Fibroblast of skin of scalp (primary cell): ENCODE measurements at regions not wholly inside any gene's neighbourhood (a gene's known extent, or its start where the extent isn't known, plus 50 kb on each side); places are given as distances from the start of the nearest gene placed in this dataset.
"Not testable (repeated sequence)": the region's sequence is repeated elsewhere in the genome, so short reads cannot be mapped to it uniquely, and the experiment has no call there.

Experiments
- DNase-seq: peaks from one replicate; pipeline ENCODE4 v3.0.0-alpha.2; 2013

DNA sequence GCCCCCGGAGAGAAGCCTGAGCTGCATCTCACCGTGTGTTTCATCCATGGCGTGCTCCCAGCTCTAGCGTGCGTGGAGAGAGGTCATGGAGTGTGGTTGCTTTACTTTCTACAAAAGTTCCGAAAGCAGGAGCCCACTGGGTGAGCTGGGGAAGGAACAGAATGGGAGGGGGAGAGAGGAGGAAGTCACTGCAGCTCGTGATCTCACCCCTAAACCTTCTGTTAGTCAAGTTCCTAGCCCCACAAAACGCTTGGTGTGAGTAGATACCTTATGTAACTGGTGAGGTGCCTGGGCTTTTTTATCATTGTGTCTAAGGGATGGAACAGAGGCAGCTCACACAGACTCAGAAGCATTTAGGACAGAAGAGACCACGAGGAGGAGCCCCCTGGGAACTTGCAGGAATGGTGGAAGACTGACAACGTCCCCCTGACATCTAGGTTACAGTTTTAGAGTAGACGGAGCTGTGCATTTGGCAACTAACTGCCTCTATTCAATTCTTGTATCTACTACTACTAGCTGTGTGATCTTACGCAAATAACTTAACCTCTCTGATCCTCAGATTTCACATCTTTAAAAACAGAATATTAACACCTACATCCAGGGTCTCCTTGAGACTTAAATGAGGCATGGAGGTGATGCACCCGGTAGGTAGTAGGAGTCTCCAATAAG is 123.3 kb downstream of the ARL4C start:
- DNase-seq: no peak

DNA sequence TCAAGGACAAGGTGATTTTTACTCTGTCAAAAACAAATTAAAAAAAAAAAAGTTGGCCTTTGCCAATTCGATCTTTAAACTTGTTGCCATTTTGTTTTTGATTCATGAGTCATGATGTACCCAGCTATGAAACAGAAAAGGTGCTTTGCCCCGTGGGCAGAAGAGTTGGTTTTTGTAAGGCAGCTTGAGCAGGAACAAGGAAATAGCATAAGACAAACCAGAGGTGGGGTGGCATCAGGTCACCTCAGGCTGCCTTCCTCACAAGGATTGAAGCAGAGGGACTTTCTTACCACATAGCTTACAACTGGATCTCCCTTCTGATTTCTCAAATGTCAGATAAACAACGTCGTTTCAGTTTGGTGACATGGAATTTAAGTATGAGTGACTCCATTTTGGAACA is 123.8 kb downstream of the ARL4C start:
- no peak for DNase-seq

DNA sequence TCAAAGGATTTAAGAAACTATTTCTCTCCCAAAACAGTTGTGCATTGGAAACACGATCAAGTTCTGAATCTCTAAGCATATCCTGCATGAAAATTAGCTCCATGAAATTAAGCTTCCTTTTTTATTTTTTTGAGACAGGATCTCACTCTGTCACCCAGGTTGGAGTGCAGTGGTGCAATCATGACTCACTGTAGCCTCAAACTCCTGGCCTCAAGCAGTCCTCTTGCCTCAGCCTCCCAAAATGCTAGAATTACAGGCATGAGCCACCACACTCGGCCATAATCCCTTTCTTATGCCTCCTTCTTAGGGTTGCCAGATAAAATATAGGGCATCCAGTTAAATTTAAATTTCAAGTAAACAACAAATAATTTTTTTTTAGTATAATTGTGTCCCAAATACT is 124.4 kb downstream of the ARL4C start:
- no peak for DNase-seq

DNA sequence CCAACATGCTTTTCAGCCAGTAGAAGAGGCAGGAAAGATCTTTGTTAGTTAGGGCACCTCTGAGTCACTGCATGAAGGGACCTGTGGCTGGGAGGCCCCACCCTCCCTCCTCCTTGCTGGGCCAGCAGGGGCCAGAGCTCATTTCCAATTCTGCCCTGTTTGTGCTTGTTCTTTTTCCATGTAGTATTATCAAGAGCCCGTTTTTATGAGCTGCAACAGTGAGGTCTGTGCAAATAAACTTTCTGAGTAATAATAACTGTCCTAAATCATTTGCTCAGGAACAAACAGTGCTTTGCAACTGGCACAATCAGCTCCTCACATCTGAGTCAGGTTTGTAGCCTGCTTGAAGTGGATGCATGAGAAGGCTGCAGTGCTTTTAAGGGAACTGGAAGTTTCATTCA is 128.0 kb downstream of the ARL4C start:
- DNase-seq: no peak

DNA sequence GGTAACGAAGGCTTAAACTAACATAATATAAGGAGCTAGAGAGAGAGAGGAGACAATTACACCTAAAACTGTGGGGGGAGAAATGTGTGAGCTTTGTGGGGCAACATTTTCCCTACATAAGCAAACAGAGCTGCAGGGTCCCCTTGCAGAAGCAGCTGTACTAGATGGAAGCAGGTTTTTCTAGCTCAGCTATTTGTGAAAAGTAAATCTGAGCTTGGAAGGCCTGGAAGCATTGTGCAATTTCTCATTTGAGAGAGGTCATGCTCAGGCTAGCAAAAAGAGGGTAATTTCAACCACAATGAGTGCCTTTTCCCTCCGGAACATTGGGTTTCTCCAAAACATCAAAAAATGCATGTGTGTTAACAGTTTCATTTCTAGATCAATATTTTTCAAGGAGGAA is 130.0 kb downstream of the ARL4C start:
- no peak for DNase-seq

DNA sequence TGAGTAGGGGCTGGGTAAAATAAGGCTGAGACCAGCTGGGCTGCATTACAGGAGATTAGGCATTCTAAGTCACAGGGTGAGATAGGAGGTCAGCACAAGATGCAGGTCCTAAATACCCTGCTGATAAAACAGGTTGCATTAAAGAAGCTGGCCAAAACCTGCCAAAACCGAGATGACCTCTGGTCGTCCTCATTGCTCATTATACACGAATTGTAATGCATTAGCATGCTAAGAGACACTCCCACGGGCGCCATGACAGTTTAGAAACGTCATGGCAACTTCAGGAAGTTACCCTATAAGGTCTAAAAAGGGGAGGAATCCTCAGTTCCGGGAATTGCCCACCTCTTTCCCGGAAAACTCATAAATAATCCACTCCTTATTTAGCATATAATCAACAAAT is 132.2 kb downstream of the ARL4C start:
- no peak for DNase-seq

DNA sequence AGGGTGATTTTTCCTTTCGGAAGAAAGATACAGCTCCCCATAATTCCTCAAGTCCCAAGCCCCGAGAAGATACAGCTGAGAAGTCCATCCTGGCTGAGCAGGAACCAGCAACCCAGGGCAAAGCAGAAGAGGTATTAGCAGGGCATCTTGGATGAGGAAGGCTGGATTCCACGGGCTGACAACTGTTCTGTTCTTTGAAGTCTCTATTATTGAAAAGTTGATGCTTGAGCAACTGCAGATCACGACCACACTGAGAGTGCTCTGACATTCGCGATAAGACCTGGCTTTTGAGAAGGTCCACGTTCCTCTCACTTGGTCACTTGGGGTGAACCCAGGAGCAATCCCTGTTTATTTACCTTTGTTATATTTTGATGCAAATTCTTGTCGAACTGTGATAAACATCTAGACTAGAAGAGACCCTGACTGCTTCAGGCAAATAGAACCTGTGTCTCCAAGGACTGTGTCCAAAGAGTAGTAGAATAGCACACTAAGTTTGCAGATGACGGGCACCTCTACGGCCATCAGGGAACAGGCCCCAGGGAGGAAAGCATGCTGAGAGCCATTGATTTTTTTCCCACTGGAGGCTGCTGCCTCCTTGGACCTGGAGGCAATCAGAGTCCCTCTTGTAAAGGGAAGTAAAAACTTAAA is 133.1 kb downstream of the ARL4C start:
- no peak for DNase-seq

DNA sequence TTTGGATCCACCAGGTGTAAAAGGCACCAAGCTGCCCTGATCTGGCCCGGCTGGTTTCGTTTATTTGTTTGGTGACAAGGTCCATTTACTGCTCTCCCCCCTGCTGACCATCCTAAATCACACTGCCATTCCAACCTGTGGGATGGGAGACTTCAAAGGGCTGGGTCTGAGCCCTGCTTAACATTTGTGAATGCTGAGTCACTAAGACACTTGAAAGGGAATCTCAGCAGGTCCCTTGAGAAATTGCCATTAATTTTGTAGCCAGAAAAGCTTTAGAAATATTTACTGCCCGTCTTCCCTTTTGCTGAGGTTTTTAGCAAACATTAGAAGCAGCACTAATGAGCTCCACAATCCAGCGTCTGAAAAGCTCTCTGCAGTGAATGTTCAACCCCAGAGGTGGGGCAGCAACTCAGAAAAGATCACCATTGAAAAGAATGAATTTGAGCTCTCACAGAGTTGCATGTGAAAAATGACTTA is 133.8 kb downstream of the ARL4C start:
- peak; percentile 67 for DNase-seq

DNA sequence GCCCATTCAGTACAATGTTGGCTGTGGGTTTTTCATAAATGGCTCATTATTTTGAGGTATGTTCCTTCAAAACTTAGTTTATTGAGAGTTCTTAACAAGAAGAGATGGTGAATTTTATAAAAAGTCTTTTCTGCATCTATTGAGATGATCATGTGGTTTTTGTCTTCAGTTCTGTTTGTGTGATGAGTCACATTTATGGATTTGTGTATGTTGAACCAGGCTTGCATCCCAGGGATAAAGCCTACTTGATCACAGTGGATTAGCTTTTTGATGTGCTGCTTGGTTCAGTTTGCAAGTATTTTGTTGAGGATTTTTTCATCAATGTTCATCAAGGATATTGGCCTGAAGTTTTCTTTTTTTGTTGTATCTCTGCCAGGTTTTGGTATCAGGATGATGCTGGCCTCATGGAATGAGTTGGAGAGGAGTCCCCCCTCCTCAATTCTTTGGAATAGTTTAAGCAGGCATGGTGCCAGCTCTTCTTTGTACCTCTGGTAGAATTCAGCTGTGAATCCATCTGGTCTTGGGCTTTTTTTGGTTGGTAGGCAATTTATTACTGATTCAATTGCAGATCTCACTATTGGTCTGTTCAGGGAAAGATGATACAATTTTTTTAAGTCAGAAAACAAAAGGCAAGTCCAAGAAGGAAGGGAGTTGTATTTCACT is 136.4 kb downstream of the ARL4C start:
- DNase-seq: peak; percentile 78

DNA sequence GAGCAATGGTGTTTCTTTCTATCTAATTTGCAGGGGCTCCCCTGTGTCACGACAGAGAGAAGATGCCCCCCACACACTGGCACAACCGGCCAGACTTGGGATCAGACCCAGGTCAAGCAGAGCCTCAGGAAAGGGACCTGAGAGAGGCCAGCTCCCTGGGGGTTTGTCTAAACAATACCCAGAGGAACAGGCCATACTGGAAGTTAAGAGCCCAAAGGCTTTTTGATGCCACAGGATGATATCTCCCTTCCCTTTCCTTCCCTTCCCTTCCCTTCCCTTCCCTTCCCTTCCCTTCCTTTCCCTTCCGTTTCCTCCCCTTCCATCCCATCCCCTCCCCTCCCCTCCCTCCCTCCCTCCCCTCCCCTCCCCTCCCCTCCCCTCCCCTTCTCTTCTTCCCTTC is 139.2 kb downstream of the ARL4C start:
- no peak for DNase-seq

DNA sequence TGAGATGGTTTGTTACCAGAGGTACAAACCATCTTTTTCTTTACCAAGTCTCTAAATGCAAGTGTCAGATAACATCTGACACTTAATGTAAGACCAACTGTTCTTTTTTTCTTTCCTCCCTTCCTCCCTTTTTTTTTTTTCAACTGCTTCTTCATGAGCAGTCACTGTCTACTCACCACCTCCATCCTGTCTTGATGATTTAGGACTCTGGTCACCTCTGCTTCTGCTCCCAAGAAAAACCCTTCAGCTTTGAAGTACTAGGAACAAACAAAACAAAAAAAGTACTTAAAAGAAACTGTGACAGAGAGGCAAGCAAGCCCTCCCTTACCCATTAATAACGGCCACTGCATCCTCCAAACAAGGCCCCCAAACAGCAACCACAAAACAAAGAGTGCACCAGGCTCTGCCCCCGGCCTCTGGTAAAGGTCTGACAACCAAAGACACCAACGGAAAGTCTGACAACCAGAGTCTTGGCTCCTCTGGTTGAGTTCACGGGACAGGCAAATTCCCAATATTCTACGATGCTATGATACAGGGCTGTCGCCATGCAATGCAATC is 141.0 kb downstream of the ARL4C start:
- no peak for DNase-seq

DNA sequence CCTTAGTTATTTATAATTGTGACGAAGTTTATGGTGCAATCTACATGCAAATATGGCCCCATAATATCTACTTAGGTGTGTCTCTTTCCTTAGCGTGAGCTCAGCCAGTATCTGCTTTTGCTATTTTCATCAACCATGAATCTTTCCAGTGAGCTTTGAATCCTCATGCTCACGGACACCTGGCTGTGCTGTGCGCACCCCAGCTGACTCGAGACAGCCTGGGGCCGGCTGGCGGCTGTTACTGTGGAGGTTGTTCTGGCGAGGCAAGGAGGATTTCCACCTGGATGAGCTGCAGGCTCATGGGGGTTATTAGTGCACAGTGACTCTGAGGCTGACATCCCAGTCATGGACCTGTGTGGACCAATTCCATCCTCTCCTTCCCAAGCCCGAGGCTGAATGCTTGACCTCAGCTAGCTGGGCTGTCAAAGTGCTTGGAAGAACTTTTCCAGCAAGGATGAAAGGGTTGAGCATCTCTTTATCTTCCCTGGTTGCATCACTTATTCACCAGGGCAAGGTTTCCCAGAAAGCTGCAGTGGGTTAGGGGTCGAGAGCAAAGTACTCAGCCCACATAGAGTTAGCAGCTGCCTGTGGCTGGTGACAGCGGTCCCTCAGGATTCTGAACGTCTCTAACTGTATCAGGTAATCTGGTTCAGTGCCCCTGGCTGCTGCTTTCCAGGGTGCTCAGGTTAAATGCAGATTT is 141.7 kb downstream of the ARL4C start:
- DNase-seq: no peak

DNA sequence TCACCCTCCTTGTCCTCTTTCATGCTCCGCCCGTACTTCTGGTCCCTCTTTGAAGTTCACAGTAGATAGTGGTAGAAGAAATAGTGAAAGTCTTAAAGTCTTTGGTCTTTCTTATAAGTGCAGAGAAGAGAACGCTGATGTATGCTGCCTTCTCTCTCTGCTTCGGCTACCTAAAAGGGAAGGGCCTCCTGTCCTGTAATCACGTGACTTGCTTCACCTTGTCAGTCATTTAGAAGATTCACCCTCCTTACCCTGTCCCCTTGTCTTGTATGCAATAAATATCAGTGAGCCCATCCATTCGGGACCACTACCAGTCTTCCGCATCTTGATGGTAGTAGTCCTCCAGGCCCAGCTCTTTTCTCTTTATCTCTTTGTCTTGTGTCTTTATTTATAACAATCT is 144.6 kb downstream of the ARL4C start:
- no peak for DNase-seq

DNA sequence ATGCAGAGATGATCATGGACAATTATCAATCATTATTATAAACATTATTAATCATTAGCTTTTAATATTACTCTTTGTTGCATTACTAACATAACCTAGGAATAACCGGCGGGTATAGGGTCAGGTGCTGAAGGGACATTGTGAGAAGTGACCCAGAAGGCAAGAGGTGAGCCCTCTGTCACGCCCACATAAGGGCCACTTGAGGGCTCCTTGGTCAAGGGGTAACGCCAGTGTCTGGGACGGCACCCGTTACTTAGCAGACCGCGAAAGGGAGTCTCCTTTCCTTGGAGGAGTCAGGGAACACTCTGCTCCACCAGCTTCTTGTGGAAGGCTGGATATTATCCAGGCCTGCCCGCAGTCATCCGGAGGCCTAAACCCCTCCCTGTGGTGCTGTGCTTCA is 145.0 kb downstream of the ARL4C start:
- DNase-seq: not testable (repeated sequence)

DNA sequence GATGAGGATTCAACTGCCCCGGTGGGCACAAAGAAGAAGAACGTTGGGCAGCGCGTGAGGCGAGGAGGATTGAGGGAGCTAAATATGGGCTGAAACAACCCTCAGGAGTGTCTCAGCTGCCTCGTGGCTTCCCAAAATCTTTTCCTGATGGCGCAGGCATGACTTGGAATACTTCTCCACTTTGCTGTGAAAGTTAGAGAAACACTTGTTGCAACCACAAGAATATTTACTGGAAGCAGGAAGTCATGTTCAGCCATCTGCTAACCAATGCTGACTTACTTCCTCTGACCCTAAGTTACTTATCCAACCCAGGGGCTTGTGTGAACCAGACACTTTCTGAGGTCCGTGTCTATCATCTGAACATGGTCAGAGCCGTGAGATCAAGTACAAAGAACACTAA is 148.8 kb downstream of the ARL4C start:
- peak; percentile 46 for DNase-seq

DNA sequence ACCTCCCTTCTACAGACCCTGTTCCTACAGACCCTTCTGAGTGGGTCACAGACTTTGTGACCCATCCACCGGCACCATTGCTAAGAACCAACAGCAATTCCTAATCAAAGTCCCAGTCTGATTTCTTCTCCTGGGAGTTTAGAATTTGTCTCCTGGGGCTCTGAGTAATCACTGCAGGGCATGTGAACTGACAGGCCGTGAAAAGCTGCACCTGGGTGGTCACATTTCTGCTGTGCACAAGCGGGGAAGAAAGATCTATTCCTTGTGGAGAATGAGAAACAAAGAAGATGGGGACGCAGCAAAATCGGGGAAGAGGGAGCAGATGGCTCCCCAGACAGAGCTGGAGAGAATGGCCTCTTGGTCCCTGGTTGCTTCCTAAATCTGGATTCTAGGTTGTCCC is 151.0 kb downstream of the ARL4C start:
- no peak for DNase-seq

DNA sequence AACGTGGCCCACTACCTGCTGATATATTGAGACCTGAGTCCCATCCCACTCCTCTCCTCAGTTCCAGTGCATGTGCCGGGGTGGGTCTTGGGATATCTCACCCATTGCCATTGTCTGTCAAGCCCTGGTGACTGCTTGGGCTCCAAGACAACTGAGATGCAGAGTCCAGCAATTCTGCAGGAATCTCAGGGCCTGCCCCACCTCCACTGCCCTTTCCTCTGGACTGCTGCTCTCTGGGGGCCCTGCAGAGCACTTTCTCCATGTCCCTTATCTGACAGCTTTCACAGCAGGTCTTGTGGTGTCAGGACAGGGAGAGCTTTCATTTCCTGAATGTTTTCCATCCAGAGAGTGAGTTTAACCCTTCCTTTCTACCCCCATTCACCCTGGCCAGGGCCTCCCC is 152.9 kb downstream of the ARL4C start:
- DNase-seq: no peak

DNA sequence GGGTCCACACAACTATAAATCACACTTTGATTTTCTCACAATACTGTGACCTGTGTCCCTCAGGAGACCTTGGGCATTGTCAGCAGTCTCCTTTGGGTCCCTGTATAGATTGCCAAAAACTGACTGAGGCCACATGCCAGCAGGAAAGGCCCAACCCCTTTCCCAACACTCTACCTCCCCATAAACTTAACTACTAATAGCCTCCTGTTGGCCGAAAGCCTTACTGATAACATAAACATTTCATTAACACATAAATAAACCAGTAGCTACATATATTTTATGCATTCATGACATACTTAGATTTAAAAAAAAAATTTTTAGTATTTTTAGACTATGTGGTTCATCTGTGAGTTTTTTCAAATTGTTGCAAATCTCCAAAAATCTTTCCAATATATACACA is 153.5 kb downstream of the ARL4C start:
- DNase-seq: no peak

DNA sequence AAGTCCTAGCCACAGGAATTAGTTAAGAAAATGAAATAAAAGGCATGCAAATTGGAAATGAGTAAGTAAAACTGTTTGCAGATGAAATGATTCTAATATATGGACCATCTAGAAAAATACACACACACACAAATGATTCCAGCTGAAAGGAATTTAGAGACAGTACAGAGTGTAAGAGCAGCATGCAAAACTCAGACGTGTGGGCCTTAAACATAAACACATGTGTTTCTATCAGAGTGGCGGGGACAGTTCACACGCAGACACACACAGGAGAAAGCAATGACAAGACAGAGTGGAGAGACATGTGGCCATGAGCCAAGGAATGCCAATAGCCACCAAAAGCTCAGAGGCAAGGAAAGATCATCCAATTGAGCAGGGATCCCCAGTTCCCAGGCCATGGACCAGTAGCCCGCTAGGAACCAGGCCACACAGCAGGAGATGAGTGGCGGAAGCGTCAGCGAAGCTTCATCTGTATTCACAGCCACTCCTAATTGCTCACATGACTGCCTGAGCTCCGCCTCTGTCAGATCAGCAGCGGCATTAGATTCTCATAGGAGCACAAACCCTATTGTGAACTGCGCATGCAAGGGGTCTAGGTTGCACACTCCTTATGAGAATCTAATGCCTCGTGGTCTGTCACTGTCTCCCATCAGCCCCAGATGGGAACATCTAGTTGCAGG is 155.4 kb downstream of the ARL4C start:
- DNase-seq: peak; percentile 98

DNA sequence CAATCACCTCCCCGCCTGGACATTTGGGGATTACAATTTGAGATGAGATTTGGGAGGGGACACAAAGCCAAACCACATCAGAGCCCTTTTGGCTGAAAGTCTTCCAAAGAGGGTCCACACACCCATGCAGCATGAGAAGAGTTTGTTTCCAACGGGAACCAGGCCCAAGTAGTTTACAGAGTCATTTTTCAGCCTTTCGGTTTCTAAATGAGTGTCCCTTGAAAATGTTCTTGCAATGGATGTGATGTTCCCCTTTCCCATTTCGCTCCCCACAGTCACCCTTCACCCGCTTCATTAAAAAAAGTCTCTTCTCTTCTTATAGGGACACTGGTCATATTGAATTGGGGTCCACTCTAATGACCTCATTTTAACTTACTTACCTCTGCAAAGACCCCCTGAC is 157.4 kb downstream of the ARL4C start:
- DNase-seq: no peak

DNA sequence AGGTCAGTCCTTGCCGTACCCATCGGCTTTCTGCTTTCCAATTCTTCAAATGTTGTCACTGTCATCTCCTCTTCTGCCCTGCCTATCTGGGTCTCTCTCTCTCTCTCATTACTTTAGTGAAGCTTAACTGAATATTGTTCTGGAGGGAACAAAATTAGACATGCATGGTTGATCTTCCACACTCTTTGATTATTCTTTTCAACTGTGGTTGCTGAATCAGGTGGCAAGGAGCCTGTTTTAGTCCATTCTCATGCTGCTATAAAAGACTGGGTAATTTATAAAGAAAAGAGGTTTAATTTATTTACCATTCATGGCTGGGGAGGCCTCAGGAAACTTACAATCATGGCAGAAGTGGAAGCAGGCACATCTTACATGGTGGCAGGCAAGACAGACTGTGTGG is 157.9 kb downstream of the ARL4C start:
- no peak for DNase-seq

DNA sequence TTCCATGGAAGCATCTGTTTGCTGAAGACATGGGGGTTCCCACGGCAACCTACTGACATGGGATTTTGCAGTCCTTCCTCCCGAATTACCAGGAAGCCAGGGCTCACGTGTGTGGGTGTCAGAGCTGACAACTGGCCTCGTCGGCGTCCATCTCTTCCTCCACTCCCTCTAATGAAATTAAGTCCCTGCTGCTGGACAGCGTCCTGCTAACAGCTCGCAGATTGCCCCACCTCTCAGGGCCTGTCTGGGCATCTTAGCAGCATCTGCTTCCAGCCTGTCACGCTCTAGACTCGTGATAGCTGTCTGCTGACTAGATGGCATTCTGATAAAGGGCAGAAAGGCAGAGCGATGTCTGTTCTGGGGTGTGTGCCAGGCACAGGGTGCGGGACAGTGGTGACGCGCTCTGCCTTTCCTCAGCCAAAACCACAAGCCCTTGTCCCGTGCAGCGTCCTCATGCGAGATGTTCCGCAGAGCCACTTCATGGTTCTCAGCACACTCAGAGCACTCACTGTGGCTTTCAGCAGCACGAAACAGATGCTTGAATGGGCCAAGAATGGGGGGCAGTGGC is 161.1 kb downstream of the ARL4C start:
- DNase-seq: peak; percentile 87
